AG09309 (cell line): ENCODE measurements at regions not wholly inside any gene's neighbourhood (a gene's known extent, or its start where the extent isn't known, plus 50 kb on each side); places are given as distances from the start of the nearest gene placed in this dataset.

Experiments used
- DNase-seq: peaks from one replicate; pipeline ENCODE4 v3.0.0-alpha.2; 2010; ENCODE audit warnings: low read depth
- H3K4me3 ChIP-seq: 2 replicates; pipeline ENCODE4 v1.5.1; 2011; ENCODE audit warnings: mild to moderate bottlenecking, low read depth, low read length, moderate library complexity; ENCODE audit not compliant: control insufficient read depth
- CTCF ChIP-seq: IDR thresholded peaks from 2 replicates; pipeline ENCODE4 v1.5.1; 2011; ENCODE audit warnings: mild to moderate bottlenecking, low read depth, low read length, inconsistent platforms; ENCODE audit not compliant: insufficient read depth, control insufficient read depth; ENCODE audit errors: missing control alignments

- TF ChIP-seq CTCF, result no peak
- DNase-seq, result no peak
- no peak overlapping the region for H3K4me3 ChIP-seq
These were observed 189.9 kb upstream of the TSC22D2 start for GRCh38 chr3:150218236-150218635.

GRCh38 chr3:150217691-150218090 lies 190.4 kb upstream of the TSC22D2 start:
- no peak for TF ChIP-seq CTCF
- H3K4me3 ChIP-seq, result no peak overlapping the region
- no peak for DNase-seq

GRCh38 chr3:150216866-150217600 lies 191.1 kb upstream of the TSC22D2 start:
- TF ChIP-seq CTCF, result no peak
- H3K4me3 ChIP-seq, result no peak overlapping the region
- no peak for DNase-seq

GRCh38 chr3:150216041-150216811 lies 191.9 kb upstream of the TSC22D2 start:
- DNase-seq, result peak; percentile 82

GRCh38 chr3:150215616-150216015 lies 192.5 kb upstream of the TSC22D2 start:
- no peak for DNase-seq
- H3K4me3 ChIP-seq, result no peak overlapping the region
- TF ChIP-seq CTCF, result no peak

More at GRCh38 chr3:150216041-150216811, 191.9 kb upstream of the TSC22D2 start:
- TF ChIP-seq CTCF, result no peak
- no peak overlapping the region for H3K4me3 ChIP-seq

DNA sequence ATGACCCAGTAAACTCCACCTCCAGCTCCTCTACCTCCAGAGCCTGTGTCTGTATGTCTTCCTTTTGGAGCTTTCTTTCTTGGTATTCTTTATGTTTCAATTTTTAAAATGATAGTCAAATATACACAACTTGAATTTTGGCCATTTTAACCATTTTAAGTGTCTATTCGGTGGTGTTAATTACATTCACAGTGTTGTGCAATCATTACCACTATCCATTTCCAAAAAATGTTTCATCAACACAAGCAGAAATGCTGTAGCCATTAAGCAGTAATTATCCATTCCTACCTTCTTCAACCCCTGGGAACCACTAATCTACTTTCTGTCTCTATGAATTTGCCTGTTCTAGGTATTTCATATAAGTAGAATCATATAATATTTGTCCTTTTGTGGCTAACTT lies 194.5 kb upstream of the TSC22D2 start:
- no peak for TF ChIP-seq CTCF
- no peak for DNase-seq
- no peak overlapping the region for H3K4me3 ChIP-seq
